ENCODE measurements at regions not wholly inside any gene's neighbourhood (a gene's known extent, or its start where the extent isn't known, plus 50 kb on each side); places are given as distances from the start of the nearest gene placed in this dataset.

- Histone ChIP-seq H3K9ac (ENCODE audit: low read length) (no peak overlapping the region), H3K27ac (ENCODE audit: low read length) (no peak overlapping the region), H3K79me2 (ENCODE audit: low read length) (no peaks in the 10 kb centered on the region), H3K4me2 (ENCODE audit: low read length) (no peak overlapping the region), H3K4me3 (ENCODE audit: low read length) (no peak overlapping the region), H3K9me3 (ENCODE audit: insufficient read depth, low read length) (no peaks in the 10 kb centered on the region), H3K27me3 (ENCODE audit: low read depth, low read length) (peaks cover 19% of the 10 kb centered on the region), H4K20me1 (ENCODE audit: insufficient read depth, low read length) (no peaks in the 10 kb centered on the region), H3K36me3 (replicated peaks; ENCODE audit: low read depth, low read length) (no peaks in the 10 kb centered on the region), H2AFZ (ENCODE audit: low read depth, low read length) (no peak overlapping the region), H3K4me1 (ENCODE audit: low read length) (peaks cover 6% of the 10 kb centered on the region)
- no peak for TF ChIP-seq EZH2phosphoT487 (IDR thresholded peaks at IDR 0.05; ENCODE audit: low read depth)
- no peak for TF ChIP-seq CTCF (IDR thresholded peaks at IDR 0.05; ENCODE audit: low read depth, low read length)
Observed at GRCh38 chr2:174692256-174692919, 71.9 kb downstream of the CHRNA1 start.

GRCh38 chr2:174691201-174691779, 73.0 kb downstream of the CHRNA1 start:
- Histone ChIP-seq H2AFZ (ENCODE audit: low read depth, low read length) (no peak overlapping the region), H3K4me3 (ENCODE audit: low read length) (no peak overlapping the region), H4K20me1 (ENCODE audit: insufficient read depth, low read length) (no peaks in the 10 kb centered on the region), H3K4me2 (ENCODE audit: low read length) (no peak overlapping the region), H3K79me2 (ENCODE audit: low read length) (no peaks in the 10 kb centered on the region), H3K27ac (ENCODE audit: low read length) (no peak overlapping the region), H3K9ac (ENCODE audit: low read length) (no peak overlapping the region), H3K4me1 (ENCODE audit: low read length) (peaks cover 5% of the 10 kb centered on the region), H3K9me3 (ENCODE audit: insufficient read depth, low read length) (no peaks in the 10 kb centered on the region), H3K27me3 (ENCODE audit: low read depth, low read length) (peaks cover 19% of the 10 kb centered on the region), H3K36me3 (replicated peaks; ENCODE audit: low read depth, low read length) (no peaks in the 10 kb centered on the region)
- TF ChIP-seq EZH2phosphoT487 (IDR thresholded peaks at IDR 0.05; ENCODE audit: low read depth) = no peak
- TF ChIP-seq CTCF (IDR thresholded peaks at IDR 0.05; ENCODE audit: low read depth, low read length) = no peak

- no peak overlapping the region for H2AFZ ChIP-seq (ENCODE audit: low read depth, low read length)
- H4K20me1 ChIP-seq (ENCODE audit: insufficient read depth, low read length) = no peaks in the 10 kb centered on the region
- H3K4me2 ChIP-seq (ENCODE audit: low read length) = no peak overlapping the region
- no peak overlapping the region for H3K9ac ChIP-seq (ENCODE audit: low read length)
- peaks cover 17% of the 10 kb centered on the region for H3K27me3 ChIP-seq (ENCODE audit: low read depth, low read length)
- no peaks in the 10 kb centered on the region for H3K36me3 ChIP-seq (replicated peaks; ENCODE audit: low read depth, low read length)
- no peak overlapping the region for H3K4me3 ChIP-seq (ENCODE audit: low read length)
- no peaks in the 10 kb centered on the region for H3K9me3 ChIP-seq (ENCODE audit: insufficient read depth, low read length)
- peaks cover 5% of the 10 kb centered on the region for H3K4me1 ChIP-seq (ENCODE audit: low read length)
- no peak overlapping the region for H3K27ac ChIP-seq (ENCODE audit: low read length)
- TF ChIP-seq CTCF (IDR thresholded peaks at IDR 0.05; ENCODE audit: low read depth, low read length) = no peak
- TF ChIP-seq EZH2phosphoT487 (IDR thresholded peaks at IDR 0.05; ENCODE audit: low read depth) = no peak
- no peaks in the 10 kb centered on the region for H3K79me2 ChIP-seq (ENCODE audit: low read length)
Observed at GRCh38 chr2:174690026-174690425, 74.2 kb downstream of the CHRNA1 start.

GRCh38 chr2:174688079-174688478, 76.2 kb downstream of the CHRNA1 start:
- Histone ChIP-seq H3K27ac (ENCODE audit: low read length) (no peak overlapping the region), H3K27me3 (ENCODE audit: low read depth, low read length) (peaks cover 16% of the 10 kb centered on the region), H3K36me3 (replicated peaks; ENCODE audit: low read depth, low read length) (no peaks in the 10 kb centered on the region), H4K20me1 (ENCODE audit: insufficient read depth, low read length) (no peaks in the 10 kb centered on the region), H3K79me2 (ENCODE audit: low read length) (no peaks in the 10 kb centered on the region), H3K4me2 (ENCODE audit: low read length) (peak overlapping the region; percentile 39), H3K9ac (ENCODE audit: low read length) (no peak overlapping the region), H3K9me3 (ENCODE audit: insufficient read depth, low read length) (no peaks in the 10 kb centered on the region), H3K4me3 (ENCODE audit: low read length) (peak overlapping the region; percentile 45), H3K4me1 (ENCODE audit: low read length) (peaks cover 8% of the 10 kb centered on the region), H2AFZ (ENCODE audit: low read depth, low read length) (peak overlapping the region; percentile 56)
- no peak for TF ChIP-seq EZH2phosphoT487 (IDR thresholded peaks at IDR 0.05; ENCODE audit: low read depth)
- peak; percentile 74 for TF ChIP-seq CTCF (IDR thresholded peaks at IDR 0.05; ENCODE audit: low read depth, low read length)
